ENCODE measurements at regions not wholly inside any gene's neighbourhood (a gene's known extent, or its start where the extent isn't known, plus 50 kb on each side); places are given as distances from the start of the nearest gene placed in this dataset.

DNA sequence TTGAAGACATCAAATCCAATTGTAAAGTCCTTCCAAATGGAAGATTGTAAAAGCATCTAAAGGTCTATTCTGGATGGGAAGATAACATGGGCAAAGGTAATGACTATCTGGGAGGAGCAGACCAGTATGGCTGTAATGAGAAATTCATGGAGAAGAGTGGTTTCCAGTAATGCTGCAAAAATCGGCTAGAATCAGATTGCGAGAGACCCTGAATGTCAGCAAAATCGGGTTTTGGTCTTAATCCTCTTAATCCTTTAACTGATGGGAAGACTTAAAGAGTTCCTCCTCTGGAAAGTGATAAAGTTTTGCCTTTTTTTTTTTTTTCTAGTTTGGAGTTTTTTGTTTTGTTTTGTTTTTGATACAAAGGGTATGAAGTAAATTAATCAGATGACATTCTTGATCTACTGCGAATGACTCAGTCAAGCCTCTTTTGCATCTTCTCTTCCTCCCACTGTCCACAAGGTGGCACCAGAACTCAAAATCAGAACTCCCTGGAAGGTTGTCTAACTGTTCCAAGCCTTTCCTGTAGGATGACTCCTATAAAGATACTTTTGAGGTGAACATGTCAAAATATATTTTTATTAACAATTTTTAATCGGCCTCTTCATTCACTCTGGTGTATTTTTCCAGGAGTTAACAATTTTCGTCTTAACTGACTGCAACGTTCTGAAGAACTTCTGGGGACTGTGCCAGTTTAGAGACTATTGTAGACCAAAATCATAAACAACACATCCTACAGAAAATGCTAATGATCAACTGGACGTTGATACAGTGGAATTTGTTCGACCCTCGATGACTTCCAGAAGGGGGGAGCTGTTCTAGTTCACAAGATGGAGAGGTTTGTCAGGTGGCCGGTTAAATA is 213.3 kb upstream of the MIR17HG start:
- no peak overlapping the region for H3K4me3 ChIP-seq (ENCODE audit: low read depth in 1 of 2, low read length in 2 of 2)
- H3K36me3 ChIP-seq (ENCODE audit: control insufficient read depth in 2 of 2, insufficient read depth in 2 of 2, low read length in 1 of 2) = no peaks in the 10 kb centered on the region
- H3K9me3 ChIP-seq (ENCODE audit: control insufficient read depth in 2 of 2, insufficient read depth in 1 of 2, low read depth in 1 of 2, low read length in 1 of 2) = no peaks in the 10 kb centered on the region
- H3K27me3 ChIP-seq (ENCODE audit: control insufficient read depth in 1 of 2, insufficient read depth in 2 of 2, low read length in 2 of 2) = no peaks in the 10 kb centered on the region
- no peak overlapping the region for H3K27ac ChIP-seq (ENCODE audit: low read depth in 2 of 2, low read length in 1 of 2)
- 35 to 41% methylated on average over 11 of the region's 11 CpGs for WGBS, 2 donors
- H3K4me1 ChIP-seq (ENCODE audit: control insufficient read depth in 2 of 2, insufficient read depth in 2 of 2, low read length in 1 of 2) = no peaks in the 10 kb centered on the region

DNA sequence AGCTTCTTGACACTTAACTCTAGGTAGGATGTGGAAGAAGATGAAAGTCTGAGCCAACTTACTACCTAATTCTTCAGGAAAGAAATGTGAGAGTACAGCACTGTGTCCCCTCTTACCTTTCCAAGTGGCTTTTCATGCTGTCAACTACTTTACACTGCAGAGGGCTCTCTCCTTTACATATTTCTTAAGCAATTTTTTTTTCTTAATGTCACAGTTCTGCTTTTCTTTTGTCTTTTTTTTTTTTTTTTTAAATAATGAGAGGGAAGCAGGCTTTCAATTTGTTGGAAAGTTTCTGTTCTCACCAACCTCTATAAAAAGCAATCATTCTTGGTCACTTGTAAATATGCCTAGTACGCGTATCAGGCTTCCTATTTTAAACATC is 212.7 kb upstream of the MIR17HG start:
- H3K36me3 ChIP-seq (ENCODE audit: control insufficient read depth in 2 of 2, insufficient read depth in 2 of 2, low read length in 1 of 2) = no peaks in the 10 kb centered on the region
- H3K27me3 ChIP-seq (ENCODE audit: control insufficient read depth in 1 of 2, insufficient read depth in 2 of 2, low read length in 2 of 2) = no peaks in the 10 kb centered on the region
- WGBS, 2 donors = 68% methylated on average over 2 of the region's 2 CpGs
- no peak overlapping the region for H3K4me3 ChIP-seq (ENCODE audit: low read depth in 1 of 2, low read length in 2 of 2)
- no peak overlapping the region for H3K27ac ChIP-seq (ENCODE audit: low read depth in 2 of 2, low read length in 1 of 2)
- H3K9me3 ChIP-seq (ENCODE audit: control insufficient read depth in 2 of 2, insufficient read depth in 1 of 2, low read depth in 1 of 2, low read length in 1 of 2) = no peaks in the 10 kb centered on the region
- H3K4me1 ChIP-seq (ENCODE audit: control insufficient read depth in 2 of 2, insufficient read depth in 2 of 2, low read length in 1 of 2) = no peaks in the 10 kb centered on the region

DNA sequence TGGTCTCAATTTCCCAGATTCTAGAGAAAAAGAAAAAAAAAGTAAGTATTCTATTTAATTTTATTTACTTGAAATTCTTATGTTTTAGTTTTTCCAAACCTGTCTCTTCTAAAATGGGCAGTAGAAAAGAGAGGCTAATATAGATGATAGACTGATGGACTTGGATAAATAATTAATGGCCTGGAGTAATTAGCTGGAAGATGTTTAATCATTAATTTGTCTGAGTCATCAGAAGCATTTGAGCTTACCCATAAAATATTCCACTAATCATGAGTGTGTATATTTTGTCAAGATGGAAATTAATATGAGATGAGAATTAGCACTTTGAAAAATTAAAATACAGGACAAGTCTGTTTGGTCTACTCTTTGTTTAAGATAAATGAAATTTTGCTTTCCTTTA is 212.1 kb upstream of the MIR17HG start:
- no peaks in the 10 kb centered on the region for H3K4me1 ChIP-seq (ENCODE audit: control insufficient read depth in 2 of 2, insufficient read depth in 2 of 2, low read length in 1 of 2)
- no peaks in the 10 kb centered on the region for H3K9me3 ChIP-seq (ENCODE audit: control insufficient read depth in 2 of 2, insufficient read depth in 1 of 2, low read depth in 1 of 2, low read length in 1 of 2)
- no peak overlapping the region for H3K4me3 ChIP-seq (ENCODE audit: low read depth in 1 of 2, low read length in 2 of 2)
- no peak overlapping the region for H3K27ac ChIP-seq (ENCODE audit: low read depth in 2 of 2, low read length in 1 of 2)
- H3K27me3 ChIP-seq (ENCODE audit: control insufficient read depth in 1 of 2, insufficient read depth in 2 of 2, low read length in 2 of 2) = no peaks in the 10 kb centered on the region
- H3K36me3 ChIP-seq (ENCODE audit: control insufficient read depth in 2 of 2, insufficient read depth in 2 of 2, low read length in 1 of 2) = no peaks in the 10 kb centered on the region

DNA sequence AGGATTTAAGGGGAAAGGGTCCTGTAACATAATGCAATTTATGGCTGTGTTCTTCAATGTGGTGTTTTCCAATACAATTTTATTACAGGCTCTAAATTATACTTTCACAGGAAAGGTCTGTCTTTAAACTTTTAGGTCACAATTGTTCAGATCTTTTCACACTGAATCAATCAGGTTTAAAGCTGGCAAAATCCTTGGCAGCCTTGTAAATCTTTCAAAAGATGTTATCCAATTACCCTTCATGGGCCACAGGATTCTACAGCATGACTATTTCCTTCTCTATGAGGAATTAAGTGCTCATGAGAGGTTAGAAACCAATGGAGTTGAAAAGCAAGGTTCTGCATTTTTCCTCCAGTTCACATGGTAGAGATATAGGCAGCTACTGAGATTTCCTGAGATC is 211.5 kb upstream of the MIR17HG start:
- Histone ChIP-seq H3K27me3 (ENCODE audit: control insufficient read depth in 1 of 2, insufficient read depth in 2 of 2, low read length in 2 of 2) (peaks cover 0 to 2% of the 10 kb centered on the region in 2 donors), H3K4me3 (ENCODE audit: low read depth in 1 of 2, low read length in 2 of 2) (no peak overlapping the region), H3K9me3 (ENCODE audit: control insufficient read depth in 2 of 2, insufficient read depth in 1 of 2, low read depth in 1 of 2, low read length in 1 of 2) (no peaks in the 10 kb centered on the region), H3K27ac (ENCODE audit: low read depth in 2 of 2, low read length in 1 of 2) (no peak overlapping the region), H3K4me1 (ENCODE audit: control insufficient read depth in 2 of 2, insufficient read depth in 2 of 2, low read length in 1 of 2) (no peaks in the 10 kb centered on the region), H3K36me3 (ENCODE audit: control insufficient read depth in 2 of 2, insufficient read depth in 2 of 2, low read length in 1 of 2) (no peaks in the 10 kb centered on the region)

DNA sequence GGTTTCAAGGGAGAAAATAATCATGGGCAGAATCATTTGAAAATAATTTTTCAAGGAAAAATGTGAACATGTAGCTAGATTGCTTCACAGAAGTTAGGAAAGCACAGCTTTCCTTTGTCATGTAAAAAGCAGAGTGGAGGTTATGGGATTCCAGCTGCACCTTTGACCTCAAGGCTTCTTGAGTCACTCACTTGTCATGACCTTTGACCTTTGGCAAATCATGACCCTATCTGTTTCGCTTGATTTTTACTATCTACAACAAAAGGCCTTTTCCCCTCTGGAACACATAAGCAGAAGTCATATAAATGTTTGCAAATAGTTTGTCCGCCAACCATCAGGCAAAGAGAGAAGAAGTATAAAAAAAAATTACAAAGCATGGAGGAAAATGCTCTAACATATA is 210.7 kb upstream of the MIR17HG start:
- no peak overlapping the region for H3K4me3 ChIP-seq (ENCODE audit: low read depth in 1 of 2, low read length in 2 of 2)
- H3K36me3 ChIP-seq (ENCODE audit: control insufficient read depth in 2 of 2, insufficient read depth in 2 of 2, low read length in 1 of 2) = no peaks in the 10 kb centered on the region
- no peaks in the 10 kb centered on the region for H3K4me1 ChIP-seq (ENCODE audit: control insufficient read depth in 2 of 2, insufficient read depth in 2 of 2, low read length in 1 of 2)
- H3K27me3 ChIP-seq (ENCODE audit: control insufficient read depth in 1 of 2, insufficient read depth in 2 of 2, low read length in 2 of 2) = peaks cover 0 to 3% of the 10 kb centered on the region in 2 donors
- 73 to 88% methylated on average over 2 of the region's 2 CpGs for WGBS, 2 donors
- no peak overlapping the region for H3K27ac ChIP-seq (ENCODE audit: low read depth in 2 of 2, low read length in 1 of 2)
- no peaks in the 10 kb centered on the region for H3K9me3 ChIP-seq (ENCODE audit: control insufficient read depth in 2 of 2, insufficient read depth in 1 of 2, low read depth in 1 of 2, low read length in 1 of 2)

DNA sequence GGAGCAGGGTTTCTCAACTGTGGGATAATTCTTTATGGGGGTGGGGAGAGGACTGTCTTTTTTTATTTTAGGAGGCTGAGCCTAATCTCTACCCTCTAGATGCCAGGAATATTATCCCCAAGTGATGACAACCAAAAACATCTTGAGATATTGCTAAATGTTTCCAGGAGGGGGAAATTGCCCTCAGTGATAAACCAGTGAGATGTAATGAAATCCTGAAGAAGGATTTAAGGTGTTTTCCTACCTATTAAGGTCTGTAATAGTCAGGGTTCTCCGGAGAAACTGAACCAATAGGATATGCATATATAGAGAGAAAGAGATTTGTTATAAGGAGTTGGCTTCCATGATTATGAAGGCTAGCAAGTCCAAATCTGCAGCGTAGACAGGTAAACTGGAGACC is 208.3 kb upstream of the MIR17HG start:
- Histone ChIP-seq H3K27ac (ENCODE audit: low read depth in 2 of 2, low read length in 1 of 2) (no peak overlapping the region), H3K27me3 (ENCODE audit: control insufficient read depth in 1 of 2, insufficient read depth in 2 of 2, low read length in 2 of 2) (peaks cover 0 to 3% of the 10 kb centered on the region in 2 donors), H3K9me3 (ENCODE audit: control insufficient read depth in 2 of 2, insufficient read depth in 1 of 2, low read depth in 1 of 2, low read length in 1 of 2) (no peaks in the 10 kb centered on the region), H3K36me3 (ENCODE audit: control insufficient read depth in 2 of 2, insufficient read depth in 2 of 2, low read length in 1 of 2) (no peaks in the 10 kb centered on the region), H3K4me1 (ENCODE audit: control insufficient read depth in 2 of 2, insufficient read depth in 2 of 2, low read length in 1 of 2) (no peaks in the 10 kb centered on the region), H3K4me3 (ENCODE audit: low read depth in 1 of 2, low read length in 2 of 2) (no peak overlapping the region)
- 89 to 96% methylated on average over 2 of the region's 2 CpGs for WGBS, 2 donors

DNA sequence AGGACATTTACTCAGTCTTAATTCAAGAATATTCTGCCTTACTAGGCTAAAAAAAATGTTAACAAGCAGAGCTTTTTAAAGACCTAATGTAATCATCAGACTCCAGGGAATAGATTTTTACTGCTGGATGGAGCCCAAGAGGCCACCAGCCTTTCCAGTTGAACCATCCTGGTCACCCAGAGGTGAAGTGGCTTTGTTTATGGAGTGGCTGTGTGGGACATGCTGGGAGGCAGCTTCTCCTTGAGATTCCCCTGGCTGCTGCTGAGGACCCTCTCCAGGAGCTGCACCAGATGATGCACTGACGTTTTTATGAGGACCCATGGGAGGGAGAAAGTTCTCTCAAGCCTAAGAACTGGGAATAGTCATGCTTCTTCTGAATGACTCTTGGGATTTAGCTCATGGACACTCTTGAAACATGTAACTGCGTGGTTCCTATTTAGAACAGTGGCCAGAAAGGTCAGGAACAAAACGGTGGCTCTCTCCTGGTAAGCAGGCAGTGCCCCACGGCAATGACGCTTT is 205.9 kb upstream of the MIR17HG start:
- no peak overlapping the region for H3K4me3 ChIP-seq (ENCODE audit: low read depth in 1 of 2, low read length in 2 of 2)
- 66 to 68% methylated on average over 5 of the region's 5 CpGs for WGBS, 2 donors
- H3K27ac ChIP-seq (ENCODE audit: low read depth in 2 of 2, low read length in 1 of 2) = no peak overlapping the region
- H3K36me3 ChIP-seq (ENCODE audit: control insufficient read depth in 2 of 2, insufficient read depth in 2 of 2, low read length in 1 of 2) = no peaks in the 10 kb centered on the region
- no peaks in the 10 kb centered on the region for H3K4me1 ChIP-seq (ENCODE audit: control insufficient read depth in 2 of 2, insufficient read depth in 2 of 2, low read length in 1 of 2)
- peaks cover 2 to 3% of the 10 kb centered on the region in 2 donors for H3K27me3 ChIP-seq (ENCODE audit: control insufficient read depth in 1 of 2, insufficient read depth in 2 of 2, low read length in 2 of 2)
- no peaks in the 10 kb centered on the region for H3K9me3 ChIP-seq (ENCODE audit: control insufficient read depth in 2 of 2, insufficient read depth in 1 of 2, low read depth in 1 of 2, low read length in 1 of 2)

DNA sequence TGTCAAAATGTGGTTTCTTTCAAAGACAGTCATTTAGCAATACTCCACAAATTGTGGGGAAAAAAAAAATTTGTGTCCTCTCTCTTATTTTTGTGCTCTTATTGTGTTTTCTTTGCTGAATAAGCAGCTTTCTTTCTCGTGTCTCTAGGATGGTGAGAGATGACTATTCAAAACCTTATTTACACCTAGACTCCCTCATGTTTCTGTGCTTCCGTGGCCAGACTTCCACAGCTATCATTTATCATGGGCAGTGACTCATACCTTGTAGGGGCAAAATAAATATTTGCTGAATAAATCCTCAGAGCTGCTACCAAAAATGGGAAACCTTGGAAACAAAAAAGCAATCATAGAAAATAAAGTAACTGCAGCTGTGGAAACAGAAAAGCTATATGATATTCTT is 204.9 kb upstream of the MIR17HG start:
- no peak overlapping the region for H3K4me3 ChIP-seq (ENCODE audit: low read depth in 1 of 2, low read length in 2 of 2)
- peaks cover 2 to 3% of the 10 kb centered on the region in 2 donors for H3K27me3 ChIP-seq (ENCODE audit: control insufficient read depth in 1 of 2, insufficient read depth in 2 of 2, low read length in 2 of 2)
- WGBS, 2 donors = 8 to 24% methylated on average over 2 of the region's 2 CpGs
- no peak overlapping the region for H3K27ac ChIP-seq (ENCODE audit: low read depth in 2 of 2, low read length in 1 of 2)
- H3K9me3 ChIP-seq (ENCODE audit: control insufficient read depth in 2 of 2, insufficient read depth in 1 of 2, low read depth in 1 of 2, low read length in 1 of 2) = no peaks in the 10 kb centered on the region
- no peaks in the 10 kb centered on the region for H3K4me1 ChIP-seq (ENCODE audit: control insufficient read depth in 2 of 2, insufficient read depth in 2 of 2, low read length in 1 of 2)
- H3K36me3 ChIP-seq (ENCODE audit: control insufficient read depth in 2 of 2, insufficient read depth in 2 of 2, low read length in 1 of 2) = no peaks in the 10 kb centered on the region

DNA sequence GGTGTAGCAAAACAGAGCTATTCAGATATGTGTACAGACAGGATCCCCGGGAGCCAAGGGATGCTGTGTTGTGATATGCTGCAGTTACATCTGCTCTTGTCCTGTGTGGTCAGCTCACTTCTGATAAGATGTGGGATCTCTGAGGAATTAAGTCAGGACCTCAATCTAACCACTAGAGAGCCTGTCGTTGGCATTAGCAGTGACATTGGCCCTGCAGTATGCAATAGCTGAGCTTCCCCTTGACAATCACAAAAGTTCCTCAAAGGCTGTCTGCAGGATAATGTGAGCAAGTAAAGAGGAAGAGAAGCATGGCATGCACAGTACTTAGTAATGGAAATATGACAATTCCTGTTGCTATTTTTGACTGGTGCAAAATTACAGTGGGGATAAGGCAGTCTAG is 203.4 kb upstream of the MIR17HG start:
- Histone ChIP-seq H3K9me3 (ENCODE audit: control insufficient read depth in 2 of 2, insufficient read depth in 1 of 2, low read depth in 1 of 2, low read length in 1 of 2) (no peaks in the 10 kb centered on the region), H3K27me3 (ENCODE audit: control insufficient read depth in 1 of 2, insufficient read depth in 2 of 2, low read length in 2 of 2) (peaks cover 2 to 3% of the 10 kb centered on the region in 2 donors), H3K27ac (ENCODE audit: low read depth in 2 of 2, low read length in 1 of 2) (no peak overlapping the region), H3K36me3 (ENCODE audit: control insufficient read depth in 2 of 2, insufficient read depth in 2 of 2, low read length in 1 of 2) (no peaks in the 10 kb centered on the region), H3K4me1 (ENCODE audit: control insufficient read depth in 2 of 2, insufficient read depth in 2 of 2, low read length in 1 of 2) (no peaks in the 10 kb centered on the region), H3K4me3 (ENCODE audit: low read depth in 1 of 2, low read length in 2 of 2) (no peak overlapping the region)
- 60 to 68% methylated on average over 2 of the region's 2 CpGs for WGBS, 2 donors

DNA sequence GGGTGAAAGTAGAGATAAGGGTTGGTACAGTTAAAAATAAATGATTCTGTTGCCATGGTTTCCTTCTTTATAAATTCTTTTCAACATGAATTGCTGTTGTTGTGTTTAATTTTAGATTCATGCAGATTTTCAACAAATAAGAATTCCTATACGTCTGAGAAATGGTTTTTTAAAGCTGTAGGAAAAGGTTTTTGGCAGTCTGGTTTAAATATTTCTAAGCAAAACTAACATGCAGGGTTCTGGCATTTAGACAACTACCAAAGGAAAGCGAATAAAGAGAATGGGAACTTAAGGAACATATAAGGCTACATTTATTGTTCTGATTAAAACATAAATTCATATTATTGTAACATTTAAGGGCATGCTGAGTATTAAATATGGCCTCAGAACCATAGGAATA is 203.0 kb upstream of the MIR17HG start:
- WGBS, 2 donors = 70 to 74% methylated on average over 2 of the region's 2 CpGs
- peaks cover 2 to 3% of the 10 kb centered on the region in 2 donors for H3K27me3 ChIP-seq (ENCODE audit: control insufficient read depth in 1 of 2, insufficient read depth in 2 of 2, low read length in 2 of 2)

More for the DNA sequence above, 203.0 kb upstream of the MIR17HG start:
- H3K36me3 ChIP-seq (ENCODE audit: control insufficient read depth in 2 of 2, insufficient read depth in 2 of 2, low read length in 1 of 2) = no peaks in the 10 kb centered on the region
- no peak overlapping the region for H3K27ac ChIP-seq (ENCODE audit: low read depth in 2 of 2, low read length in 1 of 2)
- no peaks in the 10 kb centered on the region for H3K4me1 ChIP-seq (ENCODE audit: control insufficient read depth in 2 of 2, insufficient read depth in 2 of 2, low read length in 1 of 2)
- no peak overlapping the region for H3K4me3 ChIP-seq (ENCODE audit: low read depth in 1 of 2, low read length in 2 of 2)
- H3K9me3 ChIP-seq (ENCODE audit: control insufficient read depth in 2 of 2, insufficient read depth in 1 of 2, low read depth in 1 of 2, low read length in 1 of 2) = no peaks in the 10 kb centered on the region

Data from esophagus (tissue), 2 donors.